ENCODE measurements at regions not wholly inside any gene's neighbourhood (a gene's known extent, or its start where the extent isn't known, plus 50 kb on each side); places are given as distances from the start of the nearest gene placed in this dataset.

- DNase-seq, result no peak
- no peak overlapping the region for H3K4me3 Mint-ChIP-seq
- ATAC-seq (ENCODE audit: low read depth), result no peak
- no peaks in the 10 kb centered on the region for H3K27me3 Mint-ChIP-seq
- Histone ChIP-seq H3K9ac (ENCODE audit: low read length) (no peak overlapping the region), H3K4me2 (replicated peaks; ENCODE audit: low read depth, low read length, poor library complexity, severe bottlenecking) (no peak overlapping the region), H3K4me3 (ENCODE audit: control extremely low read depth in 1 of 5, extremely low read depth in 1 of 5, insufficient read depth in 1 of 5, low read depth in 2 of 5, low read length in 4 of 5) (no peak overlapping the region), H3K27ac (ENCODE audit: low read length in 2 of 2) (no peak overlapping the region), H3K27me3 (replicated peaks in 1 of 4; ENCODE audit: control extremely low read depth in 1 of 4, control insufficient read depth in 3 of 4, insufficient read depth in 4 of 4, low read length in 3 of 4) (no peaks in the 10 kb centered on the region), H3K36me3 (replicated peaks in 1 of 2; ENCODE audit: control extremely low read depth in 1 of 2, control insufficient read depth in 1 of 2, extremely low read depth in 1 of 2, insufficient read depth in 2 of 2, low read length in 1 of 2) (no peaks in the 10 kb centered on the region), H3K79me2 (ENCODE audit: control insufficient read depth, insufficient read depth, low read length) (no peaks in the 10 kb centered on the region), H3K4me1 (ENCODE audit: control insufficient read depth in 2 of 2, insufficient read depth in 2 of 2, low read length in 2 of 2) (no peaks in the 10 kb centered on the region), H3K9me3 (ENCODE audit: control extremely low read depth in 1 of 3, control insufficient read depth in 2 of 3, insufficient read depth in 1 of 3, low read length in 2 of 3) (peaks cover 0 to 2% (median 0%) of the 10 kb centered on the region in 3 donors), H4K20me1 (ENCODE audit: control insufficient read depth, insufficient read depth, low read length, poor library complexity, severe bottlenecking) (no peaks in the 10 kb centered on the region), H2AFZ (ENCODE audit: insufficient read depth, low read depth, low read length, poor library complexity, severe bottlenecking) (no peak overlapping the region)
- peaks cover 2% of the 10 kb centered on the region for H3K9me3 Mint-ChIP-seq (ENCODE audit: insufficient read depth)
- TF ChIP-seq EZH2 (IDR thresholded peaks at IDR 0.05; ENCODE audit: borderline replicate concordance, insufficient read depth, low read depth, low read length, poor library complexity, severe bottlenecking) (no peak), CTCF (IDR thresholded peaks at IDR 0.05) (no peak)
- intact Hi-C loops (cut with micrococcal nuclease), result no loop called here
- 71% methylated on average over 1 of the region's 4 CpGs for WGBS (ENCODE audit: insufficient coverage)
- ChIA-PET CTCF (no interaction called here), POLR2A (no interaction called here)
- no peaks in the 10 kb centered on the region for H3K4me1 Mint-ChIP-seq
- H3K27ac Mint-ChIP-seq, result no peak overlapping the region
These were observed 201.3 kb downstream of the SLITRK6 start for GRCh38 chr13:85597790-85598500.

DNA sequence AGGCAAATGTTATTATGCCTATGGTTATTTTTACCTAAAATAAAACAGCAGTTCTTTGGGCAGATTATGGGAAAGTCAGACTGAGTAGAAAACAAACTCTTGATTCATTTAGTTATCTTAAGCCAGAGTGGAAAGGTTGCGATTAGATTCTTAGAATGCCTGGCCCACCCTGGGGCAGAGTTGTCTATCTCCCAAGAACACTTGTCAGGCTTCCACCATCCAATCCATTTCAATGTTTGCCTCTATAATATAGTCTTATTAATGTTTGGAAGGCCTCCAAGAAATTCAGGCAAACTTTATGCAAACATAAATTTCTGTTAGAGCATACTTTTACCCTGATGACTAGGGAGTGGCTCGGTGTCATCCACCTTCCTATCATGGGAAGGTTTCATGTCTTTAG, 207.0 kb downstream of the SLITRK6 start:
- no peaks in the 10 kb centered on the region for H3K4me1 ChIP-seq (ENCODE audit: control insufficient read depth in 2 of 2, insufficient read depth in 2 of 2, low read length in 2 of 2)

More for the DNA sequence above, 207.0 kb downstream of the SLITRK6 start:
- H3K27ac Mint-ChIP-seq, result no peak overlapping the region
- no peaks in the 10 kb centered on the region for H3K4me1 Mint-ChIP-seq
- Histone ChIP-seq H3K27ac (ENCODE audit: low read length in 2 of 2) (no peak overlapping the region), H2AFZ (ENCODE audit: insufficient read depth, low read depth, low read length, poor library complexity, severe bottlenecking) (no peak overlapping the region), H3K27me3 (replicated peaks in 1 of 4; ENCODE audit: control extremely low read depth in 1 of 4, control insufficient read depth in 3 of 4, insufficient read depth in 4 of 4, low read length in 3 of 4) (no peaks in the 10 kb centered on the region), H3K9me3 (ENCODE audit: control extremely low read depth in 1 of 3, control insufficient read depth in 2 of 3, insufficient read depth in 1 of 3, low read length in 2 of 3) (peaks cover 0 to 13% (median 0%) of the 10 kb centered on the region in 3 donors), H3K36me3 (replicated peaks in 1 of 2; ENCODE audit: control extremely low read depth in 1 of 2, control insufficient read depth in 1 of 2, extremely low read depth in 1 of 2, insufficient read depth in 2 of 2, low read length in 1 of 2) (no peaks in the 10 kb centered on the region), H3K79me2 (ENCODE audit: control insufficient read depth, insufficient read depth, low read length) (no peaks in the 10 kb centered on the region), H3K4me2 (replicated peaks; ENCODE audit: low read depth, low read length, poor library complexity, severe bottlenecking) (no peak overlapping the region), H4K20me1 (ENCODE audit: control insufficient read depth, insufficient read depth, low read length, poor library complexity, severe bottlenecking) (no peaks in the 10 kb centered on the region), H3K9ac (ENCODE audit: low read length) (no peak overlapping the region), H3K4me3 (ENCODE audit: control extremely low read depth in 1 of 5, extremely low read depth in 1 of 5, insufficient read depth in 1 of 5, low read depth in 2 of 5, low read length in 4 of 5) (no peak overlapping the region)
- DNase-seq (no peak), ATAC-seq (ENCODE audit: low read depth) (no peak)
- H3K9me3 Mint-ChIP-seq (ENCODE audit: insufficient read depth), result peaks cover 6% of the 10 kb centered on the region
- ChIA-PET POLR2A (no interaction called here), CTCF (no interaction called here)
- TF ChIP-seq CTCF (IDR thresholded peaks at IDR 0.05), result no peak
- TF ChIP-seq EZH2 (IDR thresholded peaks at IDR 0.05; ENCODE audit: borderline replicate concordance, insufficient read depth, low read depth, low read length, poor library complexity, severe bottlenecking), result no peak
- no peak overlapping the region for H3K4me3 Mint-ChIP-seq
- no peaks in the 10 kb centered on the region for H3K27me3 Mint-ChIP-seq
- 100% methylated on average over 1 of the region's 2 CpGs for WGBS (ENCODE audit: insufficient coverage)
- intact Hi-C loops (cut with micrococcal nuclease), result no loop called here

Measured in B cell (primary cell).